GM13976 (cell line): ENCODE measurements at regions not wholly inside any gene's neighbourhood (a gene's known extent, or its start where the extent isn't known, plus 50 kb on each side); places are given as distances from the start of the nearest gene placed in this dataset.

Experiments used
- DNase-seq: peaks from one replicate; pipeline ENCODE4 v3.0.0; 2012; ENCODE audit warnings: low spot score
- CTCF ChIP-seq: IDR thresholded peaks from 2 replicates; pipeline ENCODE4 v1.5.1; 2012; ENCODE audit warnings: borderline replicate concordance, mild to moderate bottlenecking; ENCODE audit not compliant: insufficient read depth; ENCODE audit errors: extremely low read depth, missing control alignments, control extremely low read depth
- in situ Hi-C: fragments of 300-500 bp; cut with MboI; formaldehyde crosslinking; loops from one replicate; pipeline ENCODE4 v1.12.0; 2022; ENCODE audit warnings: low sequenced_read_pairs, mixed read lengths, inconsistent platforms; ENCODE audit not compliant: unreplicated experiment

GRCh38 chr10:108597031-108597430 lies 1326.3 kb downstream of the XPNPEP1 start:
- in situ Hi-C loops: no loop called here
- TF ChIP-seq CTCF: no peak
- no peak for DNase-seq

- no peak for DNase-seq
- no peak for TF ChIP-seq CTCF
- in situ Hi-C loops: no loop called here
Observed at GRCh38 chr10:108592956-108593355, 1330.4 kb downstream of the XPNPEP1 start.

- in situ Hi-C loops: no loop called here
- no peak for DNase-seq
- TF ChIP-seq CTCF: no peak
Observed at GRCh38 chr10:108591417-108591816, 1331.9 kb downstream of the XPNPEP1 start.

- TF ChIP-seq CTCF: no peak
- in situ Hi-C loops: no loop called here
- no peak for DNase-seq
Observed at GRCh38 chr10:108586424-108586823, 1336.9 kb downstream of the XPNPEP1 start.

- in situ Hi-C loops: no loop called here
- TF ChIP-seq CTCF: no peak
- DNase-seq: no peak
Observed at GRCh38 chr10:108583877-108584276, 1339.4 kb downstream of the XPNPEP1 start.

GRCh38 chr10:108582888-108583287 lies 1340.4 kb downstream of the XPNPEP1 start:
- TF ChIP-seq CTCF: no peak
- DNase-seq: no peak
- in situ Hi-C loops: no loop called here

GRCh38 chr10:108582387-108582786 lies 1340.9 kb downstream of the XPNPEP1 start:
- in situ Hi-C loops: no loop called here
- DNase-seq: no peak
- no peak for TF ChIP-seq CTCF
